ENCODE measurements at regions not wholly inside any gene's neighbourhood (a gene's known extent, or its start where the extent isn't known, plus 50 kb on each side); places are given as distances from the start of the nearest gene placed in this dataset.

DNA sequence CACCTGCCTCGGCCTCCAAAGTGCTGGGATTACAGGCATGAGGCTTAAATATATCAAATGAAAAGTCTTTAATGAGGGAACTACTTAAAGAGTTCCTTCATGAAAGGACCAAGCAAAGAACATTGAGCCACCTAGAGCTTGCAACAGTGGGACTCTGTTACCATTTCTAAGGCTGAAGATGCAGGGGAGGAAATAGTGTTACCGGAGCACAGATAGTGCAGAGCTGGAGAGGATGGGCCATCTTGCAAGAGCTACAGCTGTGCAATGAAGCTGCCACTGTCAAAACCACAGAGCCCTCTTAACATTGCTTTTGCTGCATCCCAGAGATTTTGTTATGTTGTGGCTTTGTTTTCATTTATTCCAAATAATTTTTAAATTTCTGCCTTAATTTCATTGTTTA is 77.1 kb upstream of the NAA35 start:
- TF ChIP-seq EZH2 (IDR thresholded peaks at IDR 0.05; ENCODE audit: borderline replicate concordance, low read length) = no peak
- TF ChIP-seq, protein P1, sequence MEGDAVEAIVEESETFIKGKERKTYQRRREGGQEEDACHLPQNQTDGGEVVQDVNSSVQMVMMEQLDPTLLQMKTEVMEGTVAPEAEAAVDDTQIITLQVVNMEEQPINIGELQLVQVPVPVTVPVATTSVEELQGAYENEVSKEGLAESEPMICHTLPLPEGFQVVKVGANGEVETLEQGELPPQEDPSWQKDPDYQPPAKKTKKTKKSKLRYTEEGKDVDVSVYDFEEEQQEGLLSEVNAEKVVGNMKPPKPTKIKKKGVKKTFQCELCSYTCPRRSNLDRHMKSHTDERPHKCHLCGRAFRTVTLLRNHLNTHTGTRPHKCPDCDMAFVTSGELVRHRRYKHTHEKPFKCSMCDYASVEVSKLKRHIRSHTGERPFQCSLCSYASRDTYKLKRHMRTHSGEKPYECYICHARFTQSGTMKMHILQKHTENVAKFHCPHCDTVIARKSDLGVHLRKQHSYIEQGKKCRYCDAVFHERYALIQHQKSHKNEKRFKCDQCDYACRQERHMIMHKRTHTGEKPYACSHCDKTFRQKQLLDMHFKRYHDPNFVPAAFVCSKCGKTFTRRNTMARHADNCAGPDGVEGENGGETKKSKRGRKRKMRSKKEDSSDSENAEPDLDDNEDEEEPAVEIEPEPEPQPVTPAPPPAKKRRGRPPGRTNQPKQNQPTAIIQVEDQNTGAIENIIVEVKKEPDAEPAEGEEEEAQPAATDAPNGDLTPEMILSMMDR (conservative IDR thresholded peaks at IDR 0.05 in 1 of 2, IDR thresholded peaks at IDR 0.05 in 1 of 2; ENCODE audit: extremely low read depth in 1 of 2, insufficient read depth in 1 of 2, low read depth in 1 of 2, low read length in 2 of 2) = no peak

All from mammary epithelial cell (primary cell).